C4-2B (cell line): ENCODE measurements at regions not wholly inside any gene's neighbourhood (a gene's known extent, or its start where the extent isn't known, plus 50 kb on each side); places are given as distances from the start of the nearest gene placed in this dataset.

Source experiments
- CTCF ChIP-seq: fragments of 450-650 bp; conservative IDR thresholded peaks from 2 replicates; pipeline ENCODE4 v1.5.1; 2017; ENCODE audit warnings: mild to moderate bottlenecking
- ZFX ChIP-seq: fragments of 450-650 bp; IDR thresholded peaks from 2 replicates; pipeline ENCODE4 v1.6.1; 2017

DNA sequence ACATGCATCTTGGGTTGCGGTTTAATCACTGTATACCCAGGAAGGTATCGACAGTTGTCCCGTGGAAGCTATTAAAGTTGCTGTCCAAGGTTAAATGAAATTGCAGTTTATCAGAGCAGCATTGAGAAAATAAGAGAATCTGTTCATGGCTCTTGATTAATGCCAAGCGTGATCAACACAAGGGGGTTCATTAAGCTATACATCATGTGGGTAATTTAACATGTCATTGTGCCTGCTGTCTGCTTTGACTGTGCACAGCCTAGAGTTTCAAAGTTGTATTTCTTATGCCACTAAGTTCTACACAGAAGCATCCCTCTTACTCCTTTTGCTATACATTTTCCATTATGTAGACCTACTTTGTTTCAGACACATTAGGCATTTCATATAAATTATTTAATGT, 74.8 kb upstream of the SP8 start:
- TF ChIP-seq CTCF (no peak), ZFX (no peak)
